Endodermal cell (in vitro differentiated cells): ENCODE measurements at regions not wholly inside any gene's neighbourhood (a gene's known extent, or its start where the extent isn't known, plus 50 kb on each side); places are given as distances from the start of the nearest gene placed in this dataset.
A peak's percentile ranks its signal among the peaks of the same experiment; 100 is the strongest.

ENCODE experiments used
- DNase-seq: peaks from one replicate; pipeline ENCODE4 v3.0.0-alpha.2; 2017
- H3K27ac ChIP-seq: 2 replicates; pipeline ENCODE4 v1.5.1; 2013; ENCODE audit warnings: mild to moderate bottlenecking, low read depth, low read length, moderate library complexity
- H3K27me3 ChIP-seq: 2 replicates; pipeline ENCODE4 v1.6.1; 2013; ENCODE audit warnings: mild to moderate bottlenecking, low read length, moderate library complexity; ENCODE audit not compliant: insufficient read depth, control insufficient read depth, poor library complexity, severe bottlenecking
- H3K36me3 ChIP-seq: 2 replicates; pipeline ENCODE4 v1.7.0; 2013; ENCODE audit warnings: mild to moderate bottlenecking, low read length, moderate library complexity; ENCODE audit not compliant: control insufficient read depth, insufficient read depth
- H3K4me1 ChIP-seq: one replicate; pipeline ENCODE4 v1.7.0; 2013; ENCODE audit warnings: low read length; ENCODE audit not compliant: control insufficient read depth, insufficient read depth
- H3K4me3 ChIP-seq: 2 replicates; pipeline ENCODE4 v1.5.1; 2013; ENCODE audit warnings: mild to moderate bottlenecking, low read length, moderate library complexity
- H3K9ac ChIP-seq: 2 replicates; pipeline ENCODE4 v1.6.1; 2013; ENCODE audit warnings: mild to moderate bottlenecking, low read length, moderate library complexity; ENCODE audit not compliant: poor library complexity, severe bottlenecking; ENCODE audit errors: extremely low read depth
- H3K9me3 ChIP-seq: 2 replicates; pipeline ENCODE4 v1.6.1; 2013; ENCODE audit warnings: mild to moderate bottlenecking, low read length, moderate library complexity; ENCODE audit not compliant: control insufficient read depth
- H3K27ac Mint-ChIP-seq: 2 replicates; pipeline ENCODE4 v1.8.0; 2020; ENCODE audit warnings: mixed read lengths
- H3K27me3 Mint-ChIP-seq: 2 replicates; pipeline ENCODE4 v1.8.0; 2021; ENCODE audit warnings: mild to moderate bottlenecking, mixed read lengths; ENCODE audit not compliant: insufficient read depth
- H3K36me3 Mint-ChIP-seq: 2 replicates; pipeline ENCODE4 v1.8.0; 2020; ENCODE audit warnings: low read depth, mixed read lengths
- H3K4me1 Mint-ChIP-seq: 2 replicates; pipeline ENCODE4 v1.8.0; 2020; ENCODE audit warnings: mixed read lengths
- H3K4me3 Mint-ChIP-seq: 2 replicates; pipeline ENCODE4 v1.8.0; 2020; ENCODE audit warnings: mild to moderate bottlenecking, moderate library complexity, mixed read lengths
- H3K9me3 Mint-ChIP-seq: 2 replicates; pipeline ENCODE4 v1.8.0; 2020; ENCODE audit warnings: mild to moderate bottlenecking, mixed read lengths
- CTCF ChIP-seq: fragments of 200-600 bp; sonication (generic); conservative IDR thresholded peaks from 2 replicates; pipeline ENCODE4 v1.5.0; 2021; ENCODE audit warnings: antibody characterized with exemption, mild to moderate bottlenecking
- WGBS, 2 experiments: methylation state at CpG; one replicate each; pipeline versions ENCODE4 v1.1.5 to v1.1.7; 2013; ENCODE audit warnings: missing lambda C conversion rate in 2 of 2, mixed read lengths in 1 of 2; ENCODE audit not compliant: insufficient coverage in 1 of 2, insufficient read length in 1 of 2; 5-methylcytosine and 5-hydroxymethylcytosine counted together

- no peaks in the 10 kb centered on the region for H3K36me3 ChIP-seq
- H3K4me3 Mint-ChIP-seq: no peak overlapping the region
- WGBS, 2 experiments: 86 to 92% methylated on average over 1 to 4 of the region's 4 CpGs
These were observed 328.6 kb downstream of the MN1 start for GRCh38 chr22:27472975-27473374.

GRCh38 chr22:27473533-27473932 lies 328.0 kb downstream of the MN1 start:
- no peaks in the 10 kb centered on the region for H3K9me3 Mint-ChIP-seq

More at GRCh38 chr22:27472975-27473374, 328.6 kb downstream of the MN1 start:
- DNase-seq: no peak
- H3K27ac Mint-ChIP-seq: no peak overlapping the region
- peaks cover 16% of the 10 kb centered on the region for H3K4me1 Mint-ChIP-seq
- no peaks in the 10 kb centered on the region for H3K36me3 Mint-ChIP-seq
- no peaks in the 10 kb centered on the region for H3K9me3 Mint-ChIP-seq
- peaks cover 18% of the 10 kb centered on the region for H3K27me3 ChIP-seq
- no peaks in the 10 kb centered on the region for H3K9me3 ChIP-seq
- no peak overlapping the region for H3K9ac ChIP-seq
- H3K4me1 ChIP-seq: peaks cover 4% of the 10 kb centered on the region
- peaks cover 25% of the 10 kb centered on the region for H3K27me3 Mint-ChIP-seq
- TF ChIP-seq CTCF: no peak
- H3K27ac ChIP-seq: no peak overlapping the region
- H3K4me3 ChIP-seq: no peak overlapping the region

GRCh38 chr22:27474112-27474571 lies 327.4 kb downstream of the MN1 start:
- peak; percentile 38 for DNase-seq
- Mint-ChIP-seq H3K4me1 (peaks cover 16% of the 10 kb centered on the region), H3K36me3 (no peaks in the 10 kb centered on the region), H3K4me3 (no peak overlapping the region), H3K27me3 (peaks cover 33% of the 10 kb centered on the region), H3K27ac (peak overlapping the region; percentile 31), H3K9me3 (no peaks in the 10 kb centered on the region)
- 71 to 88% methylated on average over 7 to 9 of the region's 9 CpGs for WGBS, 2 experiments
- no peak for TF ChIP-seq CTCF
- Histone ChIP-seq H3K9ac (no peak overlapping the region), H3K4me1 (peaks cover 4% of the 10 kb centered on the region), H3K9me3 (no peaks in the 10 kb centered on the region), H3K4me3 (no peak overlapping the region), H3K27ac (peak overlapping the region; percentile 90), H3K36me3 (no peaks in the 10 kb centered on the region), H3K27me3 (peaks cover 14% of the 10 kb centered on the region)

More at GRCh38 chr22:27473533-27473932, 328.0 kb downstream of the MN1 start:
- WGBS, 2 experiments: 93 to 95% methylated on average over 2 of the region's 3 CpGs
- Histone ChIP-seq H3K4me3 (no peak overlapping the region), H3K27me3 (peaks cover 18% of the 10 kb centered on the region), H3K9ac (no peak overlapping the region), H3K9me3 (no peaks in the 10 kb centered on the region), H3K27ac (peak overlapping the region; percentile 90), H3K4me1 (peaks cover 4% of the 10 kb centered on the region), H3K36me3 (no peaks in the 10 kb centered on the region)
- Mint-ChIP-seq H3K36me3 (no peaks in the 10 kb centered on the region), H3K4me1 (peaks cover 16% of the 10 kb centered on the region), H3K27me3 (peaks cover 27% of the 10 kb centered on the region), H3K27ac (no peak overlapping the region), H3K4me3 (no peak overlapping the region)
- no peak for TF ChIP-seq CTCF
- DNase-seq: peak; percentile 57
